NCI-H187 (cell line): ENCODE measurements at regions not wholly inside any gene's neighbourhood (a gene's known extent, or its start where the extent isn't known, plus 50 kb on each side); places are given as distances from the start of the nearest gene placed in this dataset.

Experiments used
- DNase-seq, 2 experiments: peaks; one replicate each; lab custom pipeline; 2025; lab: John Stamatoyannopoulos, UW

- no peak for DNase-seq
These were observed 387.8 kb downstream of the AEBP2 start for GRCh38 chr12:19826980-19827550.

DNA sequence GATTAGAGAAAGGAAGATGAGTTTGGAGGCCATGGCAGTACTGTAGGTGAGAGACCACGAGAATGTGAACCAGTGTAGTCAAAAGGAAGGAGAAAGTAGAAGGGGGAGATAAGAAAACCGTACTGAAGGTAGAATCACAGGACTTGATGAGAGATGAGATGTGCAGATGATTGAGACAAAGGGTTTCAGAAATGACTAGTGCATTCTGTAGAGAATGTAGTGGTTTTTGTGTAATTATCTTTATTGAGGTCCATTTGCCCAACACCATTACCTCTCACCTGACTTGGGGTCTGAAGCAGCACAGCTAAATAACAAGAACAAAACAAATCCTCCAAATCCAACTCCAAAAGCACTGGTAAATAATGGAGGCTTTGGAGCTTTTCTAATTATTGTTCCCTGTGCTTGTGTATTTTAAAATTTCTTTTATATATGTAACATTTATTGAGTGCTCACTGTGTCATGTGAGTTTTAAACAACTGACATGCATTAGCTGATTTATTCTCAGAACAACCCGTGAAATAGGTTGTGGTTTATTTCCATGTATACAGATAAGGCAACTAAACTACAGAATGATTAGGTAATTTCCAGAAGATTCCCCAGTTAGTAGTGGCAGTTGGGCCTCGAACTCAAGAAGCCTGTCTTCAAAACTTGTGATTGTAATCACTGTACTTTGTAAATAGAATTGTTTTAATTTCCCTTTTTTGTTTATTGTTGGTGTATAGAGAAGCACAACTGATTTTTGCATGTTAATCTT is 390.0 kb downstream of the AEBP2 start:
- no peak for DNase-seq

GRCh38 chr12:19830446-19830845 is 391.2 kb downstream of the AEBP2 start:
- DNase-seq: no peak

DNA sequence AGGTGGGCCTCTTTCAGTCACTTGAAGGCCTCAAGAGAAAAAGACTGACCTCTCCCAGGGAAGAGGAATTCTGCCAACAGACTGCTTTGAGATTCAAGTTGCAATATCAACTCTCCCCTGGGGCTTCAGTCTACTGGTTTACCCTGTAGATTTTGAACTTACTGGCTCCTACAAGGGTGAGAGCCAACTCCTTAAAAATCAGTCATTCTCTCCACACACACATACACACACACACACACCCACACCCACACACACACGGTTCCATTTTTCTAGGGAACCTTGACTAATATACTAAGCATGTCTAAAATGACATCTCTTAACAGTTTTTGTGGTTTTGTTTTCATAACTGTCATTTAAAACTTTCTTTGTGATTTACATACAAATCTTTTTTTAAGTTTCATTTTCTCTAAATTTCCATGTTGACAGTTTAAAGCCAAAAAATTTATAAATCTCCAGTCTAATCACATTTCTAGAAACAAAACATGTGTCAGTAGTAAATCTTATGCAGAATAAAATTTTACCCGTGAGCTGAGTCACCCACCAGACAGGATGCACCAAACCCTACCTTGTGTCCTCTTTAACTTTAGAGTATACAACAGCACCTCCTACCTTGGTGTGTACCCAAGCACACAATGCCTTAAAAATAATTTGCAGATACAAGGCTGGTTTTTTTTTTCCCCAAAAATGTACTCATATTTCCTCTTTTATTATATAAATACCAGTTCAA is 394.6 kb downstream of the AEBP2 start:
- no peak for DNase-seq

GRCh38 chr12:19834592-19834991 is 395.3 kb downstream of the AEBP2 start:
- DNase-seq: no peak

- no peak for DNase-seq
These were observed 396.8 kb downstream of the AEBP2 start for GRCh38 chr12:19836056-19836455.

- no peak for DNase-seq
These were observed 397.2 kb downstream of the AEBP2 start for GRCh38 chr12:19836456-19836855.

DNA sequence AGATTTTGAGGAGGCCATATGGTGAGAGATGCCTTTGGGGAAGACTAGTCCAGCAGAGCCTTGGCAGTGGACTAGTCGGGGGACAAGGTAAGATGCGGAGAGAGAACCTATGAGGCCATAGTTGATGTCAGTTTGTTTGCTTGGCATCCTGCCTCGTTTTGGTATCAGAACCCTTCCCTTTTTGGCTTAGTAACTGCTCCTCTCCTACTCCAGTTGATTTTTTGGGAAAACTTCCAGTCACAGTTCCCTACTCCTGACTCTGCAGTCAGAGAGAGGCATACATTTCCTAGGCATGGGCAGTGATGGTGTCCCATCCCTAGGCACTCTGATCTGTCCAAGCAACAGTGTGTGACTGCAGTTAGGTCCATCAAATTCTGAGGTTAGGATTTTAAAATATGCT is 398.3 kb downstream of the AEBP2 start:
- no peak for DNase-seq

GRCh38 chr12:19841451-19841850 is 402.2 kb downstream of the AEBP2 start:
- no peak for DNase-seq

GRCh38 chr12:19842116-19842515 is 402.8 kb downstream of the AEBP2 start:
- no peak for DNase-seq

- no peak for DNase-seq
These were observed 404.9 kb downstream of the AEBP2 start for GRCh38 chr12:19844224-19844623.

DNA sequence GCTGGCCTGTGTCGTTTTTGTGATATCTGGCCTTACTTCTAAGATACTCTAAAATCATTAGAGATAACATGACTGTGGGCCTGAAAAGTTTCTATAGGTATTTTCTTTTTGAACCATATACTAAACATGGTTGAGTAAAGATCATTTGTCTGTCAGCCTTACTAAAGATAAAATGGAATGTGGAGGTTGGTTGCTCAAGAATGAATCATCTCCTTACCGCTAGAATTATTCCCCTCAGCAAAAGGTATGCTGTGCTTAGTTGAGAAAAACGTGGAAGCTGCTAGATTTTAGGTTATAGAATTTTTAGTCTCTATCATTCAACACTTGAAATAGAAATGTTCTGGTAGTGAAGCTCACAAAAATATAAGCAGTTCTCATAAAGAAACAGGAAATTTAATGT is 407.3 kb downstream of the AEBP2 start:
- DNase-seq: no peak

GRCh38 chr12:19847294-19848059 is 408.2 kb downstream of the AEBP2 start:
- no peak for DNase-seq

- no peak for DNase-seq
These were observed 409.1 kb downstream of the AEBP2 start for GRCh38 chr12:19848421-19848820.

DNA sequence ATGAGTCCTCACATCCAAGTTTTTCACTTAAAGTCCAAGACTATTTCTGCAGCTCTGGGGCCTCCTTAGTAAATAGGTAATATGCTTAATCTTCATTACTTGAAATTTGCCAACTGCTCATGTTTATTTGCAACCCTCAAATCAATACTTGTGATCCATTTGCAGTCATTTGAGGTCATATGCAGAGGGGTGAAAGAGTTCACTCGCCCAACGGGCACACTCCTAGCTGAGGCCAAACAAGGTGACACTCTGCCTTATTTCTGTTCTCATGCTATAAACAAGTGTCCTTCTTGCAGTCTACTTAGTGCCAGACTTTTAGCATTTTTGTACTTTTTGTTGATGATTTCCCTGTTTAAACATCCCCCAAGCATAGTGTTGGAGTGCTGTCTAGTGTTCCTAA is 409.9 kb downstream of the AEBP2 start:
- no peak for DNase-seq

GRCh38 chr12:19850346-19851065 is 411.2 kb downstream of the AEBP2 start:
- no peak for DNase-seq

DNA sequence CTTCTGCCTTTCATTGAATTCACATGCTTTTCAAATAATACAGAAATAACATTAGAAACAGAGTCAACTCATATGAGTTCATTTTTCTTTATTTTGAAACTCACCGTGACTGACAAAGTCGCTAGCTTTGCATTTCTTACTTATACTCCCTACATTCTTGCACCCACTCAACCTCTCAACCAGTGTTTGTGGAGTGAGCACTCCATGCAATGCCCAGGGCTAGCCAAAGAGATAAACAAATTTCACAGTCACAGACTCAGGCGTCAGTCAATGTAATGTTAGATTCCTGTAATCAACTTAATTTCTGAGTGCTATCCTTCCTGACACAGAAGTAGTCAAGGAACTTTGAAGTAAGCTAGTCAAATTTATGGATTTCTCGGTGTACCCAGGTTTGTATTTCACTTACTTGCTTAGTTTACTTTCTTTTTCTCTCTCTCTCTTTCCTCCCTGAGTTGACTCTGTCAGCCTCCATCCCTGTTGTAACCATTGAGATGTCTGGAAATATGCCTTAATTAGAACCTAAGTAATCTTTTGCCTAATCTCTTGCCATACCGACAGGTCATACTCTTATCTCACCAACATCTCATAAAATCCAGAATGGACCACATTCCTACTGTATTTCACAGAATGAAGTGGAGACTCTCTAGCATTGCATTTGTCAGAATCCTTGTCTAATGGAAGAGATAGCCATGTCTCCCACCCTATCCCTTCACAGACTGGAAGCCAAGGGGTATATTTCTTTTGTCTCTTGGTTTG is 413.0 kb downstream of the AEBP2 start:
- DNase-seq: no peak

- no peak for DNase-seq
These were observed 416.6 kb downstream of the AEBP2 start for GRCh38 chr12:19855851-19856250.

DNA sequence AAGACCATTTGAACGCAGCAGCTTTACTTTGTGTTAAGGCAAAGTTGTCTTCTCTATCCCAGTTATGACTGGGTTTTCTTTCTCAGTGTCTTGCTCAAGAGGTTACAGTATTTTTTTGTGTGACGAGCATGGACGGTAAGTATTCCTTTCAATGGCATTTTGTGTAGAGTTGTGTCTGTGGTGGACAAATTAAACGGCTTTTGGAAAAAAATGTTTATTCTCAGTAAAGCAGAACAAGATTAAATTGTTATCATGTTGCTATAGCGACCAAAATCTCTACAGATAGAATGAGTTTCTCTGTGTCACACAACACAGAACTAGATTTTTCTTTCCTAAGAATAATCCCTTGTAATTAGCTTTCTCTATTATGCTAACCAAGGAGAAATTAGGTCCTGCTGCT is 417.1 kb downstream of the AEBP2 start:
- DNase-seq: no peak

- no peak for DNase-seq
These were observed 417.9 kb downstream of the AEBP2 start for GRCh38 chr12:19857204-19857603.

GRCh38 chr12:19867151-19867550 is 427.9 kb downstream of the AEBP2 start:
- no peak for DNase-seq
